ENCODE measurements at regions not wholly inside any gene's neighbourhood (a gene's known extent, or its start where the extent isn't known, plus 50 kb on each side); places are given as distances from the start of the nearest gene placed in this dataset.

GRCh38 chr15:70340494-70340870 is 242.8 kb upstream of the TLE3 start:
- DNase-seq (ENCODE audit: extremely low spot score) = no peak
- CTCF ChIA-PET = interaction anchor here (1.0 to 1.9 kb wide), 4 partner anchors 10 to 147 kb away, joined by 3 to 6 read pairs (median 3); no protein-coding TSS in a partner anchor
- POLR2A ChIA-PET = no interaction called here
- no peak for TF ChIP-seq CTCF (IDR thresholded peaks at IDR 0.05; ENCODE audit: control extremely low read depth, extremely low read depth, low read depth, missing control alignments)

- POLR2A ChIA-PET = no interaction called here
Observed at GRCh38 chr15:70339571-70340493, 242.1 kb upstream of the TLE3 start.

GRCh38 chr15:70337277-70338186 is 239.8 kb upstream of the TLE3 start:
- TF ChIP-seq CTCF (IDR thresholded peaks at IDR 0.05; ENCODE audit: control extremely low read depth, extremely low read depth, low read depth, missing control alignments) = no peak
- no peak for DNase-seq (ENCODE audit: extremely low spot score)
- POLR2A ChIA-PET = no interaction called here
- CTCF ChIA-PET = interaction anchor here (1.0 kb wide), 1 partner anchor 26 kb away, joined by 4 read pairs; no protein-coding TSS in a partner anchor

More at GRCh38 chr15:70339571-70340493, 242.1 kb upstream of the TLE3 start:
- CTCF ChIA-PET = interaction anchor here (1.0 to 1.9 kb wide), 4 partner anchors 10 to 148 kb away, joined by 3 to 6 read pairs (median 3); no protein-coding TSS in a partner anchor
- no peak for TF ChIP-seq CTCF (IDR thresholded peaks at IDR 0.05; ENCODE audit: control extremely low read depth, extremely low read depth, low read depth, missing control alignments)
- DNase-seq (ENCODE audit: extremely low spot score) = no peak

GRCh38 chr15:70336425-70337009 is 238.8 kb upstream of the TLE3 start:
- ChIA-PET CTCF (no interaction called here), POLR2A (no interaction called here)
- DNase-seq (ENCODE audit: extremely low spot score) = no peak
- no peak for TF ChIP-seq CTCF (IDR thresholded peaks at IDR 0.05; ENCODE audit: control extremely low read depth, extremely low read depth, low read depth, missing control alignments)

GRCh38 chr15:70334286-70334685 is 236.6 kb upstream of the TLE3 start:
- no peak for TF ChIP-seq CTCF (IDR thresholded peaks at IDR 0.05; ENCODE audit: control extremely low read depth, extremely low read depth, low read depth, missing control alignments)
- ChIA-PET CTCF (interaction anchor here (1.0 kb wide), 1 partner anchor 48 kb away, joined by 3 read pairs; no protein-coding TSS in a partner anchor), POLR2A (no interaction called here)
- no peak for DNase-seq (ENCODE audit: extremely low spot score)

- TF ChIP-seq CTCF (IDR thresholded peaks at IDR 0.05; ENCODE audit: control extremely low read depth, extremely low read depth, low read depth, missing control alignments) = no peak
- ChIA-PET POLR2A (no interaction called here), CTCF (interaction anchor here (4.3 kb wide), 1 partner anchor 11 kb away, joined by 17 read pairs; no protein-coding TSS in a partner anchor)
- no peak for DNase-seq (ENCODE audit: extremely low spot score)
Observed at GRCh38 chr15:70329179-70329578, 231.5 kb upstream of the TLE3 start.

All from GM10248 (cell line).